ENCODE measurements at regions not wholly inside any gene's neighbourhood (a gene's known extent, or its start where the extent isn't known, plus 50 kb on each side); places are given as distances from the start of the nearest gene placed in this dataset.
A peak's percentile ranks its signal among the peaks of the same experiment; 100 is the strongest.

DNA sequence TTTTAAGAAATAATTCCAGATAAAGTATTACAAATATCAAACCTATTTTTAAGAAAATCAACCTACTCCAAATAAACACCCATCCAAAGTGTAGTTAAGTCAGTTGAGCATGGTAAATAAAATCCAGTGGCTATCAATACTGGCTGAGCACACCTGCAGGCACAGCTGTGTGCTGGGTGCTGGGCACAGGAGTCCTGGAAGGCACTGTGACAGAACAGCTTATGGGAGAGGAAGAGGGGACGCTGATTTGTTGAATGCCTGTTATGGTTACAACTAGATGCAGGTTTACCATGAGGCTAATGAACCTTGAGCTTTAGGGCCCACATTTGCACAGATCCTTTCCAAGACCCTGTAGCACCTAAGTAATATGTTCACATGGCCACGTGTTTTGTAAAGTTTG, 202.7 kb downstream of the MTX2 start:
- intact Hi-C loops (cut with DNase I): no loop called here

DNA sequence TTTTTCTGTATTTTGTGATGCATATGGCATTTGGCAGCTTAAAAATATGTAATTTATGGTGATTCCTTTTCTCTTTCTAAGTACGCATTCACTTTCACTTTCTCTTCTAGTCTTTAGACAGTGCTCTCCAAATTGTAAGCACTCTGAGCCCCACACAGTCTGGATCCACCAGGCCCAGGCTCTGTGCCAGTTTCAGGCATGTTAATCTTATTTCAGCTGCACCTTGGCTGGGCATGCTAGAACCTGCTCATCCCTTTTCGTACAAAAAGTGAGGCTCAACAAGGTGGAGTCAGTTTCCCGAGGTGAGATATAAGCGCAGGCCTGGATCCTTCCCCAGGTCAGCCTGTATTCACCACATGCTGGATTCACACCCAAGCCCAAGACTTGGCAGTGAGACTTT, 203.9 kb downstream of the MTX2 start:
- Histone ChIP-seq H3K27ac (peak overlapping the region in 3 of 10 donors; percentile 7 to 27 (median 13)), H3K9me3 (no peaks in the 10 kb centered on the region), H3K4me1 (peaks cover 0 to 11% (median 6%) of the 10 kb centered on the region in 9 donors), H3K27me3 (peaks cover 0 to 13% (median 4%) of the 10 kb centered on the region in 7 donors), H3K4me3 (peak overlapping the region in 7 of 10 donors; percentile 0 to 40 (median 38)), H3K36me3 (no peaks in the 10 kb centered on the region)
- WGBS, 2 donors: 40 to 55% methylated on average over 4 of the region's 4 CpGs
- TF ChIP-seq, protein P1, sequence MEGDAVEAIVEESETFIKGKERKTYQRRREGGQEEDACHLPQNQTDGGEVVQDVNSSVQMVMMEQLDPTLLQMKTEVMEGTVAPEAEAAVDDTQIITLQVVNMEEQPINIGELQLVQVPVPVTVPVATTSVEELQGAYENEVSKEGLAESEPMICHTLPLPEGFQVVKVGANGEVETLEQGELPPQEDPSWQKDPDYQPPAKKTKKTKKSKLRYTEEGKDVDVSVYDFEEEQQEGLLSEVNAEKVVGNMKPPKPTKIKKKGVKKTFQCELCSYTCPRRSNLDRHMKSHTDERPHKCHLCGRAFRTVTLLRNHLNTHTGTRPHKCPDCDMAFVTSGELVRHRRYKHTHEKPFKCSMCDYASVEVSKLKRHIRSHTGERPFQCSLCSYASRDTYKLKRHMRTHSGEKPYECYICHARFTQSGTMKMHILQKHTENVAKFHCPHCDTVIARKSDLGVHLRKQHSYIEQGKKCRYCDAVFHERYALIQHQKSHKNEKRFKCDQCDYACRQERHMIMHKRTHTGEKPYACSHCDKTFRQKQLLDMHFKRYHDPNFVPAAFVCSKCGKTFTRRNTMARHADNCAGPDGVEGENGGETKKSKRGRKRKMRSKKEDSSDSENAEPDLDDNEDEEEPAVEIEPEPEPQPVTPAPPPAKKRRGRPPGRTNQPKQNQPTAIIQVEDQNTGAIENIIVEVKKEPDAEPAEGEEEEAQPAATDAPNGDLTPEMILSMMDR (IDR thresholded peaks at IDR 0.05): no peak
- intact Hi-C loops (cut with DNase I): no loop called here
- DNase-seq (peak; percentile 21 to 27), ATAC-seq (peak in 6 of 8 donors; percentile 58 to 76 (median 68))

More for the DNA sequence above, 202.7 kb downstream of the MTX2 start:
- no peak overlapping the region for H3K4me3 ChIP-seq
- TF ChIP-seq, protein P1 (IDR thresholded peaks at IDR 0.05): no peak
- H3K27me3 ChIP-seq: peaks cover 0 to 14% (median 1%) of the 10 kb centered on the region in 7 donors
- H3K4me1 ChIP-seq: peaks cover 0 to 11% (median 6%) of the 10 kb centered on the region in 9 donors
- ATAC-seq (no peak), DNase-seq (no peak)
- H3K9me3 ChIP-seq: no peaks in the 10 kb centered on the region
- WGBS, 2 donors: 91 to 94% methylated on average over 2 of the region's 2 CpGs
- no peak overlapping the region for H3K27ac ChIP-seq
- no peaks in the 10 kb centered on the region for H3K36me3 ChIP-seq

DNA sequence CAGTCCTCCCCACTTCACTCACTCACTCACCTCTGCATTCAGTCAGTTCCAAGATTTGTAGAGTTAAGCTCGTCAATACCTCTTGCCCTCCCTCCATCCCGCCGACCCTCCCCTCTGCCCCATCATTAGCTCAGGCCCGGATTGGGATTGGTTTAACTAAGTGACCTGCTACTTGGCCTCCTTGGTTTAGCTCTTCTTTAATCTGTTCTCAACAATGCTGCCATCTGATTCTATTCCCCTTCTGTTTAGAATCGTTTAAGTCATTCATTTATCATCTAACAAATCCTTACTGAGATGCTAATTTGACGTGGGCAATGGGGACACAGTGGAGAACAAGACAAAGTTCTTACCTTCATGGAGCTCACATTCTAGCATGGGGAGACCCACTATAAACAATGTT, 204.6 kb downstream of the MTX2 start:
- Histone ChIP-seq H3K27me3 (peaks cover 0 to 7% (median 5%) of the 10 kb centered on the region in 7 donors), H3K36me3 (no peaks in the 10 kb centered on the region), H3K4me3 (no peak overlapping the region), H3K4me1 (peaks cover 0 to 11% (median 6%) of the 10 kb centered on the region in 9 donors), H3K27ac (no peak overlapping the region), H3K9me3 (no peaks in the 10 kb centered on the region)
- ATAC-seq (no peak), DNase-seq (no peak)
- TF ChIP-seq, protein P1 (IDR thresholded peaks at IDR 0.05): no peak
- WGBS, 2 donors: 94 to 95% methylated on average over 6 of the region's 6 CpGs
- intact Hi-C loops (cut with DNase I): no loop called here

DNA sequence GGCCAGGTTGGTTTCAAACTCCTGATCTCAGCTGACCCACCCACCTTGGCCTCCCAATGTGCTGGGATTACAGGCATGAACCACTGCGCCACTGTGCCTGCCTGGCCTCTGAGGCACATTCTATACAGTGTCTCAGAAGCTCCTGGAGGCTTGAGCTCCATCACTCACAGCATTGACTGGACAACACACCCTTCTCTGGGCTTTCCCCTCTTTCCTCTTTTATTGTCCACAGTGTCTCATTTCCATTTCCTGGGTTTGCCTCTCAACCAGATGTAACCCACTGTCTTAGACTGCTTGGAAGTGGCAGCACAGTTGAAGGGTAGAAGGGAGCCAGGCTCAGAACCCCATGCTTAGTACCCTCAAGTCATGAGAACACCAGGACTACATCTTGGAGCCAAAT, 208.1 kb downstream of the MTX2 start:
- intact Hi-C loops (cut with DNase I): no loop called here
- Histone ChIP-seq H3K36me3 (no peaks in the 10 kb centered on the region), H3K9me3 (no peaks in the 10 kb centered on the region), H3K27ac (no peak overlapping the region), H3K4me1 (peaks cover 0 to 9% (median 6%) of the 10 kb centered on the region in 9 donors), H3K27me3 (peaks cover 0 to 13% (median 0%) of the 10 kb centered on the region in 7 donors), H3K4me3 (no peak overlapping the region)
- TF ChIP-seq, protein P1 (IDR thresholded peaks at IDR 0.05): no peak
- DNase-seq (no peak), ATAC-seq (no peak)
- 100% methylated on average over 1 of the region's 1 CpG for whole genome bisulfite sequencing, 2 donors

Measured in heart right ventricle (tissue), 16 donors.